ENCODE measurements at regions not wholly inside any gene's neighbourhood (a gene's known extent, or its start where the extent isn't known, plus 50 kb on each side); places are given as distances from the start of the nearest gene placed in this dataset.

DNA sequence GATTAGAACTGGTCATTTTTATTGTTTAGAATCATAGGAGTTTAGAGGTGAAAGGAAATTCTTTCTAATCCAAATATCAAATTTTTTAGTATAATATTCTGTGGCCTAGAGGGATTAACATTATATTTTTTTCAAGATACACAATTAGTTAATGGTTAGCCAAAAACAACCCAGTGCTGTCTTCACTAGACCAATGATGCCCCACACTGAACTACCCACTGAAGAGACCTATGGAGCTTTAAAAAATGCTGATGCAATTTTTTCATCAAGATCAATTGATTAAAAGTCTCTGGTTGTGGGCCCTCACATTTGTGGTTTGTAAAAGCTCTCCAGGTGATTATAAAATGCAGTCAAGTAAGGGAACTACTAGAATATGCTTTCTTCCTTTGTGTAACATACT is 274.1 kb upstream of the C9orf72 start (continued):
- TF ChIP-seq SPI1 (IDR thresholded peaks at IDR 0.05; ENCODE audit: borderline replicate concordance, insufficient read depth, low read depth, low read length), result no peak
- TF ChIP-seq NR2C1 (IDR thresholded peaks at IDR 0.05), result no peak

DNA sequence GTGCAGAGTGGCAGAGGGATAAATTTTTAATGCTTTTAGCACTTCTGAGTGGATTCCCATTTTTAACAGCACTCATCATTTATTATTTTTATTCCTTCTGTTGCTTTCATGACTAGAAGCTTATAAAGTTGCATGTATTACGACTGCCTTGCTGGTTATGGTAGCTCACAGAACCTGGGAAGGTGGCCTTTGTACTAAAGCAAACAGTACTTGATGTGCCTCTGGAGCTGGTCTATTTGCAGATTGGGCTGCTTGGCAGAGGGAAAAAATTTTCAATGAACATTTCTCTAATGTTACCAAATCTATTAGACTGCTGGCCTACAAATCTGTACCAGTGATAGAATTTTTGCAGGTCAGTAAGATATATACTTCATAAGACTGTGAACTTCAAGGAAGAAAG is 274.5 kb upstream of the C9orf72 start:
- no peak overlapping the region for H3K27ac ChIP-seq (ENCODE audit: control insufficient read depth, insufficient read depth)
- intact Hi-C loops (cut with micrococcal nuclease; ENCODE audit: unreplicated experiment) (no loop called here), in situ Hi-C loops (cut with MboI) (no loop called here)
- H3K4me1 ChIP-seq (ENCODE audit: control insufficient read depth, insufficient read depth, low read length), result no peaks in the 10 kb centered on the region
- FAIRE-seq (no peak), DNase-seq (ENCODE audit: low read depth, low spot score) (no peak), ATAC-seq (no peak)
- H3K9me3 ChIP-seq (replicated peaks; ENCODE audit: control insufficient read depth, insufficient read depth, low read length), result no peaks in the 10 kb centered on the region; the same call in 2 of the 3 replicates
- ChIA-PET CTCF (no interaction called here), POLR2A (interaction anchor here (0.6 kb wide), 1 partner anchor 159 kb away, joined by 3 read pairs; no protein-coding TSS in a partner anchor), RAD21 (ENCODE audit: unreplicated experiment) (no interaction called here), SMC1A (ENCODE audit: uncharacterized antibody, unreplicated experiment) (interaction anchor here (1.0 kb wide), 1 partner anchor 45 kb away, joined by 3 read pairs; no protein-coding TSS in a partner anchor)
- WGBS (ENCODE audit: insufficient coverage, insufficient replicate concordance, low lambda C conversion rate, missing lambda C conversion rate), result 0% methylated on average over 1 of the region's 1 CpG
- H3K27me3 ChIP-seq (replicated peaks in 1 of 2; ENCODE audit: control insufficient read depth in 2 of 2, insufficient read depth in 2 of 2, low read length in 1 of 2), result no peaks in the 10 kb centered on the region
- H3K4me2 ChIP-seq (ENCODE audit: control insufficient read depth, insufficient read depth), result no peak overlapping the region
- no peak overlapping the region for H3K4me3 ChIP-seq
- no peak overlapping the region for H2AFZ ChIP-seq (ENCODE audit: control insufficient read depth, low read depth, low read length)
- no peaks in the 10 kb centered on the region for H3K36me3 ChIP-seq (ENCODE audit: control insufficient read depth in 2 of 2, insufficient read depth in 2 of 2, low read length in 1 of 2)
- no peaks in the 10 kb centered on the region for H3K79me2 ChIP-seq (ENCODE audit: control insufficient read depth, insufficient read depth, low read length)
- H3K9ac ChIP-seq (ENCODE audit: control insufficient read depth, insufficient read depth, low read length), result no peak overlapping the region
- no TSS peak for BruUV-seq (replicated peaks)
- no peaks in the 10 kb centered on the region for H4K20me1 ChIP-seq (ENCODE audit: control insufficient read depth, insufficient read depth)
- TF ChIP-seq NR2F1 (conservative IDR thresholded peaks at IDR 0.05) (no peak), SRF (IDR thresholded peaks at IDR 0.05; ENCODE audit: low read depth in 2 of 2, low read length in 2 of 2) (no peak), JUND (IDR thresholded peaks at IDR 0.05; ENCODE audit: low read depth, low read length) (no peak), STAT1 (conservative IDR thresholded peaks at IDR 0.05) (no peak), RBBP5 (conservative IDR thresholded peaks at IDR 0.05) (no peak), YY1 (IDR thresholded peaks at IDR 0.05; ENCODE audit: low read depth, low read length) (no peak), POU2F2 (IDR thresholded peaks at IDR 0.05; ENCODE audit: borderline replicate concordance, low read depth, low read length) (no peak), POLR2AphosphoS5 (IDR thresholded peaks at IDR 0.05; ENCODE audit: low read length) (no peak), SMC3 (IDR thresholded peaks at IDR 0.05; ENCODE audit: borderline replicate concordance, low read length) (no peak), EGR1 (IDR thresholded peaks at IDR 0.05; ENCODE audit: borderline replicate concordance in 1 of 2, low read depth in 2 of 2, low read length in 2 of 2) (no peak), RAD21 (IDR thresholded peaks at IDR 0.05; ENCODE audit: insufficient read depth, low read depth, low read length) (no peak), CREB1 (IDR thresholded peaks at IDR 0.05; ENCODE audit: low read depth) (no peak)
- TF ChIP-seq, protein P1, sequence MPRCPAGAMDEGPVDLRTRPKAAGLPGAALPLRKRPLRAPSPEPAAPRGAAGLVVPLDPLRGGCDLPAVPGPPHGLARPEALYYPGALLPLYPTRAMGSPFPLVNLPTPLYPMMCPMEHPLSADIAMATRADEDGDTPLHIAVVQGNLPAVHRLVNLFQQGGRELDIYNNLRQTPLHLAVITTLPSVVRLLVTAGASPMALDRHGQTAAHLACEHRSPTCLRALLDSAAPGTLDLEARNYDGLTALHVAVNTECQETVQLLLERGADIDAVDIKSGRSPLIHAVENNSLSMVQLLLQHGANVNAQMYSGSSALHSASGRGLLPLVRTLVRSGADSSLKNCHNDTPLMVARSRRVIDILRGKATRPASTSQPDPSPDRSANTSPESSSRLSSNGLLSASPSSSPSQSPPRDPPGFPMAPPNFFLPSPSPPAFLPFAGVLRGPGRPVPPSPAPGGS (IDR thresholded peaks at IDR 0.05; ENCODE audit: borderline replicate concordance, insufficient read depth, low read depth, low read length, poor library complexity, severe bottlenecking), result no peak
- TF ChIP-seq, protein P2, sequence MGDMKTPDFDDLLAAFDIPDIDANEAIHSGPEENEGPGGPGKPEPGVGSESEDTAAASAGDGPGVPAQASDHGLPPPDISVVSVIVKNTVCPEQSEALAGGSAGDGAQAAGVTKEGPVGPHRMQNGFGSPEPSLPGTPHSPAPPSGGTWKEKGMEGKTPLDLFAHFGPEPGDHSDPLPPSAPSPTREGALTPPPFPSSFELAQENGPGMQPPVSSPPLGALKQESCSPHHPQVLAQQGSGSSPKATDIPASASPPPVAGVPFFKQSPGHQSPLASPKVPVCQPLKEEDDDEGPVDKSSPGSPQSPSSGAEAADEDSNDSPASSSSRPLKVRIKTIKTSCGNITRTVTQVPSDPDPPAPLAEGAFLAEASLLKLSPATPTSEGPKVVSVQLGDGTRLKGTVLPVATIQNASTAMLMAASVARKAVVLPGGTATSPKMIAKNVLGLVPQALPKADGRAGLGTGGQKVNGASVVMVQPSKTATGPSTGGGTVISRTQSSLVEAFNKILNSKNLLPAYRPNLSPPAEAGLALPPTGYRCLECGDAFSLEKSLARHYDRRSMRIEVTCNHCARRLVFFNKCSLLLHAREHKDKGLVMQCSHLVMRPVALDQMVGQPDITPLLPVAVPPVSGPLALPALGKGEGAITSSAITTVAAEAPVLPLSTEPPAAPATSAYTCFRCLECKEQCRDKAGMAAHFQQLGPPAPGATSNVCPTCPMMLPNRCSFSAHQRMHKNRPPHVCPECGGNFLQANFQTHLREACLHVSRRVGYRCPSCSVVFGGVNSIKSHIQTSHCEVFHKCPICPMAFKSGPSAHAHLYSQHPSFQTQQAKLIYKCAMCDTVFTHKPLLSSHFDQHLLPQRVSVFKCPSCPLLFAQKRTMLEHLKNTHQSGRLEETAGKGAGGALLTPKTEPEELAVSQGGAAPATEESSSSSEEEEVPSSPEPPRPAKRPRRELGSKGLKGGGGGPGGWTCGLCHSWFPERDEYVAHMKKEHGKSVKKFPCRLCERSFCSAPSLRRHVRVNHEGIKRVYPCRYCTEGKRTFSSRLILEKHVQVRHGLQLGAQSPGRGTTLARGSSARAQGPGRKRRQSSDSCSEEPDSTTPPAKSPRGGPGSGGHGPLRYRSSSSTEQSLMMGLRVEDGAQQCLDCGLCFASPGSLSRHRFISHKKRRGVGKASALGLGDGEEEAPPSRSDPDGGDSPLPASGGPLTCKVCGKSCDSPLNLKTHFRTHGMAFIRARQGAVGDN (IDR thresholded peaks at IDR 0.05), result no peak
- TF ChIP-seq, protein P3, sequence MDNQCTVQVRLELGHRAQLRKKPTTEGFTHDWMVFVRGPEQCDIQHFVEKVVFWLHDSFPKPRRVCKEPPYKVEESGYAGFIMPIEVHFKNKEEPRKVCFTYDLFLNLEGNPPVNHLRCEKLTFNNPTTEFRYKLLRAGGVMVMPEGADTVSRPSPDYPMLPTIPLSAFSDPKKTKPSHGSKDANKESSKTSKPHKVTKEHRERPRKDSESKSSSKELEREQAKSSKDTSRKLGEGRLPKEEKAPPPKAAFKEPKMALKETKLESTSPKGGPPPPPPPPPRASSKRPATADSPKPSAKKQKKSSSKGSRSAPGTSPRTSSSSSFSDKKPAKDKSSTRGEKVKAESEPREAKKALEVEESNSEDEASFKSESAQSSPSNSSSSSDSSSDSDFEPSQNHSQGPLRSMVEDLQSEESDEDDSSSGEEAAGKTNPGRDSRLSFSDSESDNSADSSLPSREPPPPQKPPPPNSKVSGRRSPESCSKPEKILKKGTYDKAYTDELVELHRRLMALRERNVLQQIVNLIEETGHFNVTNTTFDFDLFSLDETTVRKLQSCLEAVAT (IDR thresholded peaks at IDR 0.05), result no peak
